HEK293 (cell line): ENCODE measurements at regions not wholly inside any gene's neighbourhood (a gene's known extent, or its start where the extent isn't known, plus 50 kb on each side); places are given as distances from the start of the nearest gene placed in this dataset.
"Not testable (repeated sequence)": the region's sequence is repeated elsewhere in the genome, so short reads cannot be mapped to it uniquely, and the experiment has no call there.

Experiments used
- CTCF ChIA-PET: fragments of 350-600 bp; formaldehyde crosslinking; extraction: SDS; loops from one replicate; lab custom pipeline; 2021; ENCODE audit warnings: antibody characterized with exemption; lab: Yijun Ruan, JAX
- POLR2A ChIA-PET: fragments of 300-600 bp; formaldehyde crosslinking; extraction: SDS; loops from one replicate; lab custom pipeline; 2020; ENCODE audit warnings: antibody characterized with exemption, inconsistent platforms; lab: Yijun Ruan, JAX
- H3K27ac ChIP-seq: fragments of 200-500 bp; sonication (Bioruptor generic); 2 replicates; pipeline ENCODE4 v1.5.1; 2014; ENCODE audit warnings: low read depth, low read length, control low read depth, inconsistent platforms; ENCODE audit errors: extremely low read depth
- H3K36me3 ChIP-seq, 2 experiments: fragments of 200-500 bp in 1 of 2; sonication (Bioruptor generic) in 1 of 2; 1 replicate in 1 of 2; 2 replicates in 1 of 2; pipeline ENCODE4 v1.5.1; 2014 to 2017; ENCODE audit warnings: inconsistent platforms in 2 of 2, low read length in 2 of 2; ENCODE audit not compliant: control insufficient read depth in 2 of 2, insufficient read depth in 1 of 2
- H3K4me1 ChIP-seq: fragments of 200-500 bp; sonication (Bioruptor generic); 2 replicates; pipeline ENCODE4 v1.5.1; 2014; ENCODE audit warnings: mild to moderate bottlenecking, low read length, inconsistent platforms; ENCODE audit not compliant: control insufficient read depth, insufficient read depth
- H3K4me3 ChIP-seq: 2 replicates; pipeline ENCODE4 v1.5.1; 2011; ENCODE audit warnings: low read depth, mild to moderate bottlenecking, control low read depth, low read length, moderate library complexity
- H3K9me3 ChIP-seq: fragments of 200-500 bp; sonication (Bioruptor generic); 2 replicates; pipeline ENCODE4 v1.5.1; 2014; ENCODE audit warnings: low read depth, low read length, inconsistent platforms; ENCODE audit not compliant: control insufficient read depth, insufficient read depth
- GLI4 ChIP-seq: fragments of 450-650 bp; formaldehyde crosslinking; IDR thresholded peaks from 2 replicates; pipeline ENCODE4 v1.5.1; 2016; ENCODE audit warnings: missing biosample characterization, missing genetic modification characterization
- GLIS2 ChIP-seq: fragments of 450-650 bp; formaldehyde crosslinking; IDR thresholded peaks from 2 replicates; pipeline ENCODE4 v1.5.1; 2016; ENCODE audit warnings: missing biosample characterization, missing genetic modification characterization
- KLF16 ChIP-seq: fragments of 450-650 bp; formaldehyde crosslinking; IDR thresholded peaks from 2 replicates; pipeline ENCODE4 v1.5.1; 2017; ENCODE audit warnings: missing biosample characterization, missing genetic modification characterization
- KLF7 ChIP-seq: fragments of 450-650 bp; formaldehyde crosslinking; IDR thresholded peaks from 2 replicates; pipeline ENCODE4 v1.5.1; 2016; ENCODE audit warnings: missing biosample characterization, missing genetic modification characterization, borderline replicate concordance
- MYNN ChIP-seq: fragments of 450-650 bp; formaldehyde crosslinking; IDR thresholded peaks from 2 replicates; pipeline ENCODE4 v1.5.1; 2016; ENCODE audit warnings: missing biosample characterization, missing genetic modification characterization, borderline replicate concordance
- RBAK ChIP-seq: fragments of 450-650 bp; formaldehyde crosslinking; IDR thresholded peaks from 2 replicates; pipeline ENCODE4 v1.5.1; 2016; ENCODE audit warnings: missing biosample characterization, missing genetic modification characterization
- SETDB1 ChIP-seq: IDR thresholded peaks from one replicate; pipeline ENCODE4 v1.6.1; 2017; ENCODE audit warnings: mild to moderate bottlenecking, low read length, moderate library complexity, mixed read lengths; ENCODE audit not compliant: insufficient read length
- TCF7L2 ChIP-seq: IDR thresholded peaks from 2 replicates; pipeline ENCODE4 v1.6.1; 2011; ENCODE audit warnings: low read depth, mild to moderate bottlenecking, inconsistent platforms, low read length, moderate library complexity, borderline replicate concordance
- ZBTB1 ChIP-seq: fragments of 450-650 bp; formaldehyde crosslinking; IDR thresholded peaks from 2 replicates; pipeline ENCODE4 v1.5.1; 2016; ENCODE audit warnings: missing biosample characterization, missing genetic modification characterization
- ZBTB20 ChIP-seq: fragments of 450-650 bp; formaldehyde crosslinking; IDR thresholded peaks from 2 replicates; pipeline ENCODE4 v1.5.1; 2016; ENCODE audit warnings: missing biosample characterization, missing genetic modification characterization
- ZFHX2 ChIP-seq: fragments of 450-650 bp; formaldehyde crosslinking; conservative IDR thresholded peaks from 2 replicates; pipeline ENCODE4 v1.5.1; 2016; ENCODE audit warnings: missing biosample characterization, missing genetic modification characterization
- ZNF2 ChIP-seq: fragments of 450-650 bp; formaldehyde crosslinking; IDR thresholded peaks from 2 replicates; pipeline ENCODE4 v1.5.1; 2016; ENCODE audit warnings: missing biosample characterization, missing genetic modification characterization
- ZNF292 ChIP-seq: fragments of 450-650 bp; formaldehyde crosslinking; IDR thresholded peaks from 2 replicates; pipeline ENCODE4 v1.5.1; 2016; ENCODE audit warnings: low read depth, missing biosample characterization, missing genetic modification characterization, borderline replicate concordance
- ZNF350 ChIP-seq: fragments of 450-650 bp; formaldehyde crosslinking; IDR thresholded peaks from 2 replicates; pipeline ENCODE4 v1.5.0; 2017; ENCODE audit warnings: missing biosample characterization, mild to moderate bottlenecking, missing genetic modification characterization
- ZNF473 ChIP-seq: fragments of 450-650 bp; formaldehyde crosslinking; IDR thresholded peaks from 2 replicates; pipeline ENCODE4 v1.5.1; 2017; ENCODE audit warnings: missing biosample characterization, missing genetic modification characterization
- ZNF560 ChIP-seq: fragments of 450-650 bp; formaldehyde crosslinking; IDR thresholded peaks from 2 replicates; pipeline ENCODE4 v1.5.1; 2017; ENCODE audit warnings: missing biosample characterization, missing genetic modification characterization, borderline replicate concordance
- ZNF664 ChIP-seq: fragments of 450-650 bp; formaldehyde crosslinking; IDR thresholded peaks from 2 replicates; pipeline ENCODE4 v1.5.1; 2016; ENCODE audit warnings: missing biosample characterization, missing genetic modification characterization
- ZNF747 ChIP-seq: fragments of 450-650 bp; formaldehyde crosslinking; IDR thresholded peaks from 2 replicates; pipeline ENCODE4 v1.5.1; 2016; ENCODE audit warnings: missing biosample characterization, missing genetic modification characterization
- ZNF843 ChIP-seq: fragments of 450-650 bp; formaldehyde crosslinking; IDR thresholded peaks from 2 replicates; pipeline ENCODE4 v1.5.1; 2016; ENCODE audit warnings: missing biosample characterization, missing genetic modification characterization
- ZSCAN30 ChIP-seq: fragments of 450-650 bp; IDR thresholded peaks from 2 replicates; pipeline ENCODE4 v1.5.1; 2018; ENCODE audit warnings: missing biosample characterization, mild to moderate bottlenecking, missing genetic modification characterization, moderate library complexity
- TF ChIP-seq, protein P1 (sequence below): fragments of 450-650 bp; formaldehyde crosslinking; IDR thresholded peaks from 2 replicates; pipeline ENCODE4 v1.5.1; 2016; ENCODE audit warnings: missing biosample characterization, missing genetic modification characterization, low read depth
- TF ChIP-seq, protein P2 (sequence below): fragments of 450-650 bp; formaldehyde crosslinking; IDR thresholded peaks from 2 replicates; pipeline ENCODE4 v1.5.1; 2016; ENCODE audit warnings: missing biosample characterization, missing genetic modification characterization
- TF ChIP-seq, protein P3 (sequence below): fragments of 450-650 bp; formaldehyde crosslinking; IDR thresholded peaks from 2 replicates; pipeline ENCODE4 v1.5.1; 2016; ENCODE audit warnings: missing biosample characterization, missing genetic modification characterization, borderline replicate concordance

DNA sequence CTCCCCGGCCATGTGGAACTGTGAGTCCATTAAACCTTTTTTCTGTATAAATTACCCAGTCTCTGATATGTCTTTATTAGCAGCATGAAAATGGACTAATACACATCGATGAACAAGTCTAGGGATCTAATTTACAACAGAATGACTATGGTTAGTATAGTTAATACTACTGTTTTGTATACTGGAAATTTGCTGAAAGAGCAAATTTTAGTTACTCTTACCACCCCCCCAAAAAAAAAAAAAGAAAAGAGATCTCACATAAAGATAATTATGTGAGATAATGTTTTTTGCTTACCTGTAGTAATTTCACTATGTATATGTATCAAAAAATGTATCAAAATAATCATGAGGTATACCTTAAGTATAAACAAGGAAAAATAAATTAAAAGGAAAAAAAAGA lies 199.5 kb upstream of the GRM3 start:
- H3K4me3 ChIP-seq = no peak overlapping the region
- TF ChIP-seq ZSCAN30 (tag by site-specific recombination) (no peak), ZNF2 (tag by site-specific recombination) (no peak), KLF16 (tag by site-specific recombination) (no peak), KLF7 (tag by site-specific recombination) (no peak), GLIS2 (no peak), MYNN (tag by site-specific recombination) (no peak), GLI4 (tag by site-specific recombination) (no peak), ZNF473 (tag by site-specific recombination) (no peak), RBAK (tag by site-specific recombination) (no peak), ZNF664 (tag by site-specific recombination) (no peak), ZNF747 (tag by site-specific recombination) (no peak), ZNF843 (tag by site-specific recombination) (no peak), ZNF560 (tag by site-specific recombination) (no peak)
- TF ChIP-seq, protein P1, sequence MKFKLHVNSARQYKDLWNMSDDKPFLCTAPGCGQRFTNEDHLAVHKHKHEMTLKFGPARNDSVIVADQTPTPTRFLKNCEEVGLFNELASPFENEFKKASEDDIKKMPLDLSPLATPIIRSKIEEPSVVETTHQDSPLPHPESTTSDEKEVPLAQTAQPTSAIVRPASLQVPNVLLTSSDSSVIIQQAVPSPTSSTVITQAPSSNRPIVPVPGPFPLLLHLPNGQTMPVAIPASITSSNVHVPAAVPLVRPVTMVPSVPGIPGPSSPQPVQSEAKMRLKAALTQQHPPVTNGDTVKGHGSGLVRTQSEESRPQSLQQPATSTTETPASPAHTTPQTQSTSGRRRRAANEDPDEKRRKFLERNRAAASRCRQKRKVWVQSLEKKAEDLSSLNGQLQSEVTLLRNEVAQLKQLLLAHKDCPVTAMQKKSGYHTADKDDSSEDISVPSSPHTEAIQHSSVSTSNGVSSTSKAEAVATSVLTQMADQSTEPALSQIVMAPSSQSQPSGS (tag by site-specific recombination) = no peak
- TF ChIP-seq, protein P2, sequence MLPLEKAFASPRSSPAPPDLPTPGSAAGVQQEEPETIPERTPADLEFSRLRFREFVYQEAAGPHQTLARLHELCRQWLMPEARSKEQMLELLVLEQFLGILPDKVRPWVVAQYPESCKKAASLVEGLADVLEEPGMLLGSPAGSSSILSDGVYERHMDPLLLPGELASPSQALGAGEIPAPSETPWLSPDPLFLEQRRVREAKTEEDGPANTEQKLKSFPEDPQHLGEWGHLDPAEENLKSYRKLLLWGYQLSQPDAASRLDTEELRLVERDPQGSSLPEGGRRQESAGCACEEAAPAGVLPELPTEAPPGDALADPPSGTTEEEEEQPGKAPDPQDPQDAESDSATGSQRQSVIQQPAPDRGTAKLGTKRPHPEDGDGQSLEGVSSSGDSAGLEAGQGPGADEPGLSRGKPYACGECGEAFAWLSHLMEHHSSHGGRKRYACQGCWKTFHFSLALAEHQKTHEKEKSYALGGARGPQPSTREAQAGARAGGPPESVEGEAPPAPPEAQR (tag by site-specific recombination) = no peak
- TF ChIP-seq, protein P3, sequence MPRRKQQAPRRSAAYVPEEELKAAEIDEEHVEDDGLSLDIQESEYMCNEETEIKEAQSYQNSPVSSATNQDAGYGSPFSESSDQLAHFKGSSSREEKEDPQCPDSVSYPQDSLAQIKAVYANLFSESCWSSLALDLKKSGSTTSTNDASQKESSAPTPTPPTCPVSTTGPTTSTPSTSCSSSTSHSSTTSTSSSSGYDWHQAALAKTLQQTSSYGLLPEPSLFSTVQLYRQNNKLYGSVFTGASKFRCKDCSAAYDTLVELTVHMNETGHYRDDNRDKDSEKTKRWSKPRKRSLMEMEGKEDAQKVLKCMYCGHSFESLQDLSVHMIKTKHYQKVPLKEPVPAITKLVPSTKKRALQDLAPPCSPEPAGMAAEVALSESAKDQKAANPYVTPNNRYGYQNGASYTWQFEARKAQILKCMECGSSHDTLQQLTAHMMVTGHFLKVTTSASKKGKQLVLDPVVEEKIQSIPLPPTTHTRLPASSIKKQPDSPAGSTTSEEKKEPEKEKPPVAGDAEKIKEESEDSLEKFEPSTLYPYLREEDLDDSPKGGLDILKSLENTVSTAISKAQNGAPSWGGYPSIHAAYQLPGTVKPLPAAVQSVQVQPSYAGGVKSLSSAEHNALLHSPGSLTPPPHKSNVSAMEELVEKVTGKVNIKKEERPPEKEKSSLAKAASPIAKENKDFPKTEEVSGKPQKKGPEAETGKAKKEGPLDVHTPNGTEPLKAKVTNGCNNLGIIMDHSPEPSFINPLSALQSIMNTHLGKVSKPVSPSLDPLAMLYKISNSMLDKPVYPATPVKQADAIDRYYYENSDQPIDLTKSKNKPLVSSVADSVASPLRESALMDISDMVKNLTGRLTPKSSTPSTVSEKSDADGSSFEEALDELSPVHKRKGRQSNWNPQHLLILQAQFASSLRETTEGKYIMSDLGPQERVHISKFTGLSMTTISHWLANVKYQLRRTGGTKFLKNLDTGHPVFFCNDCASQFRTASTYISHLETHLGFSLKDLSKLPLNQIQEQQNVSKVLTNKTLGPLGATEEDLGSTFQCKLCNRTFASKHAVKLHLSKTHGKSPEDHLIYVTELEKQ (tag by site-specific recombination) = no peak
- TF ChIP-seq, all 188 proteins: peak for 0
- Histone ChIP-seq H3K36me3 (no peaks in the 10 kb centered on the region), H3K4me1 (no peaks in the 10 kb centered on the region), H3K9me3 (no peaks in the 10 kb centered on the region), H3K27ac (no peak overlapping the region)
- CTCF ChIA-PET = no interaction called here
- POLR2A ChIA-PET = no interaction called here

DNA sequence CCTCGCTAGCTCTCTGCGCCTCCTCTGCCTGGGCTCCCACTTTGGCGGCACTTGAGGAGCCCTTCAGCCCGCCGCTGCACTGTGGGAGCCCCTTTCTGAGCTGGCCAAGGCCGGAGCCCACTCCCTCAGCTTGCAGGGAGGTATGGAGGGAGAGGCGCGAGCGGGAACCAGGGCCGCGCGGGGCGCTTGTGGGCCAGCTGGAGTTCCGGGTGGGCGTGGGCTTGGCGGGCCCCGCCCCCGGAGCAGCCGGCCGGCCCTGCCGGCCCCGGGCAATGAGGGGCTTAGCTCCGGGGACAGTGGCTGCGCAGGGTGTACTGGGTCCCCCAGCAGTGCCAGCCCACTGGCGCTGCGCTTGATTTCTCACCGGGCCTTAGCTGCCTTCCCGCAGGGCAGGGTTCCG lies 203.3 kb upstream of the GRM3 start:
- H3K9me3 ChIP-seq, H3K4me3 ChIP-seq, POLR2A ChIA-PET, H3K36me3 ChIP-seq, H3K4me1 ChIP-seq, H3K27ac ChIP-seq: not testable (repeated sequence)
- CTCF ChIA-PET = interaction anchor here (0.6 kb wide), 1 partner anchor 938 kb away, joined by 3 read pairs; no protein-coding TSS in a partner anchor

DNA sequence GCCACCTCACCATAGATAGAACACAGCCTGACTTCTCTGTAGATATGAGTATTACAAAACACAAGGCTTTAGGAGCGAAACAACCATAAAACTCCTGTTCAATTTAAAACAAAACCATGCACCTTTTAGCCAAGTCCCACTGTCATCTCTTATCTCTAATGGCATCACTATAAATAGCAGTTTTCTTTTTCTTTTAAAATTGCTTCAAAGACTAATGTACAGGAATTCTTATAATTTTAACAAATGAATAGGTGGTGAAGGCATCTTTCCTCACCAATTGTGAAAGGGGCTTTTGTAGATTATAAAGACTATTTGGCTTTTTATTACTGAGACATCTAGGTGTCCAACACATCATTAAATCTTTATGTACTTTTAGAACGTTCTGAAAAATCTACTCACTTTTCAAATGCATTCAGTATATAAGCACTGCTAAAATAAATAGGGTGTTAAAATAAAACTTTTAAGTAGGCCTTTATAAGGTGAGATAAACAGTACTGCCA lies 205.7 kb upstream of the GRM3 start:
- Histone ChIP-seq H3K4me3 (no peak overlapping the region), H3K4me1 (no peaks in the 10 kb centered on the region), H3K27ac (no peak overlapping the region), H3K36me3 (no peaks in the 10 kb centered on the region), H3K9me3 (no peaks in the 10 kb centered on the region)
- ChIA-PET POLR2A (no interaction called here), CTCF (interaction anchor here (0.7 kb wide), 1 partner anchor 22 kb away, joined by 5 read pairs; no protein-coding TSS in a partner anchor)
- TF ChIP-seq SETDB1 (no peak), ZBTB1 (tag by site-specific recombination) (no peak), ZNF747 (tag by site-specific recombination) (no peak), ZNF350 (tag by site-specific recombination) (no peak), ZBTB20 (tag by site-specific recombination) (no peak), ZNF292 (tag by site-specific recombination) (no peak), TCF7L2 (no peak), ZFHX2 (tag by site-specific recombination) (no peak)
- TF ChIP-seq, protein P3 (tag by site-specific recombination) = no peak
